ENCODE measurements at regions not wholly inside any gene's neighbourhood (a gene's known extent, or its start where the extent isn't known, plus 50 kb on each side); places are given as distances from the start of the nearest gene placed in this dataset.
A peak's percentile ranks its signal among the peaks of the same experiment; 100 is the strongest.

GRCh38 chr3:25861566-25861965, 71.7 kb downstream of the OXSM start:
- no peak overlapping the region for H3K27ac ChIP-seq
- no peak overlapping the region for H3K4me2 ChIP-seq
- H3K36me3 ChIP-seq: no peaks in the 10 kb centered on the region; a peak in 1 of 22 replicates
- H3K4me1 ChIP-seq: no peaks in the 10 kb centered on the region
- H3K4me3 ChIP-seq: no peak overlapping the region
- no peaks in the 10 kb centered on the region for H3K27me3 ChIP-seq
- H4K20me1 ChIP-seq: no peaks in the 10 kb centered on the region
- H3K9me3 ChIP-seq (replicated peaks in 1 of 11): peaks cover 8 to 25% (median 14%) of the 10 kb centered on the region in 11 experiments
- TF ChIP-seq Cebpa-rat (IDR thresholded peaks at IDR 0.05): no peak
- H3K9ac ChIP-seq: no peak overlapping the region

DNA sequence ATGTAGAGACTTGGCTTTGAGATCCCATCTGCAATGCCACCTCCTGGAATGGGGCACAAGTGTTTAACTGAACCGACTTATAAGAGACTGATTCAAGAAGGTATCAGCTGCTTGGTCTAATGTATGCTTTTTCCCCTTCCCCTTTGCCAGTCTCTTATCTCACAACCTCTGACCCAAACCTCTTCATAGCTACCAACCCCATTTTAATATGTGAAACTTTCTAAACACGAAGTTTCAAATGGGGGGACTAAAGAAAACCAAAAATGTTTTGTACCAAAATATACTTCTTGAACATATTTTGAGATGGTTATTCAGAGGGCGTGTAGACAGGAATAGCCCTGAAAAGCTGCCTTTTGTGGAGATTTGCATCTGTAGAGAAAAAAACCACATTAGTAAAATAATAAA, 73.1 kb downstream of the OXSM start:
- Histone ChIP-seq H3K36me3 (no peaks in the 10 kb centered on the region; a peak in 1 of 22 replicates), H3K9ac (no peak overlapping the region), H3K4me1 (no peaks in the 10 kb centered on the region), H3K27ac (no peak overlapping the region), H3K4me3 (no peak overlapping the region), H3K27me3 (no peaks in the 10 kb centered on the region), H3K9me3 (replicated peaks in 1 of 11) (peaks cover 8 to 28% (median 14%) of the 10 kb centered on the region in 11 experiments), H4K20me1 (no peaks in the 10 kb centered on the region), H3K4me2 (no peak overlapping the region)
- TF ChIP-seq Cebpa-rat (IDR thresholded peaks at IDR 0.05): no peak

GRCh38 chr3:25863416-25863959, 73.6 kb downstream of the OXSM start:
- no peak for TF ChIP-seq Cebpa-rat (IDR thresholded peaks at IDR 0.05)
- H3K4me2 ChIP-seq: no peak overlapping the region
- no peak overlapping the region for H3K9ac ChIP-seq
- no peak overlapping the region for H3K27ac ChIP-seq
- no peak overlapping the region for H3K4me3 ChIP-seq
- H3K9me3 ChIP-seq (replicated peaks in 1 of 11): peaks cover 8 to 33% (median 17%) of the 10 kb centered on the region in 11 experiments
- H4K20me1 ChIP-seq: no peaks in the 10 kb centered on the region
- H3K27me3 ChIP-seq: no peaks in the 10 kb centered on the region
- H3K4me1 ChIP-seq: no peaks in the 10 kb centered on the region
- no peaks in the 10 kb centered on the region; a peak in 1 of 22 replicates for H3K36me3 ChIP-seq

DNA sequence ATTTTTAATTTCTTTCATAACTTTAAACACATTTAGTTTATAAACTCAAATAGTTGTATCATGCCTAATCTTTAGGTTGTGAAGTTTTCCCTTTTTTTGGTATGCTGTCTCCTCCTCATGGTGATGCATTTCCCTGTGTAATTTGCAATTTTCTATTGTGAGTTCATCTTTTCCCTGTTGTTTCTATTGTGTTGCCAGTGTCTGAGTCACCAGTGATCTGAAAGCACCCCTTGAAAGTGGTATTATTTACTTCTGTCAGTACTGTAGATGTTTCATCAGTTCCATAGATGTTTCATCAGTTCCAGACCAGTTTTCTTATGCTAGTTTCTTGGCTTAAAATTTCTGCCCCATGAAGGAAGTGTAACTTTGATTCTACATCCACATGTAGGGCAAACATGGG, 80.6 kb downstream of the OXSM start:
- Histone ChIP-seq H3K9ac (no peak overlapping the region), H3K4me1 (peaks cover 0 to 4% (median 0%) of the 10 kb centered on the region in 10 experiments; a peak in 1 of 20 replicates), H3K9me3 (replicated peaks in 1 of 11) (peaks cover 0 to 28% (median 12%) of the 10 kb centered on the region in 11 experiments; a peak in 14 of 22 replicates), H3K4me3 (no peak overlapping the region), H4K20me1 (no peaks in the 10 kb centered on the region), H3K27me3 (no peaks in the 10 kb centered on the region), H3K4me2 (no peak overlapping the region), H3K36me3 (no peaks in the 10 kb centered on the region), H3K27ac (no peak overlapping the region)
- TF ChIP-seq Cebpa-rat (IDR thresholded peaks at IDR 0.05): no peak

DNA sequence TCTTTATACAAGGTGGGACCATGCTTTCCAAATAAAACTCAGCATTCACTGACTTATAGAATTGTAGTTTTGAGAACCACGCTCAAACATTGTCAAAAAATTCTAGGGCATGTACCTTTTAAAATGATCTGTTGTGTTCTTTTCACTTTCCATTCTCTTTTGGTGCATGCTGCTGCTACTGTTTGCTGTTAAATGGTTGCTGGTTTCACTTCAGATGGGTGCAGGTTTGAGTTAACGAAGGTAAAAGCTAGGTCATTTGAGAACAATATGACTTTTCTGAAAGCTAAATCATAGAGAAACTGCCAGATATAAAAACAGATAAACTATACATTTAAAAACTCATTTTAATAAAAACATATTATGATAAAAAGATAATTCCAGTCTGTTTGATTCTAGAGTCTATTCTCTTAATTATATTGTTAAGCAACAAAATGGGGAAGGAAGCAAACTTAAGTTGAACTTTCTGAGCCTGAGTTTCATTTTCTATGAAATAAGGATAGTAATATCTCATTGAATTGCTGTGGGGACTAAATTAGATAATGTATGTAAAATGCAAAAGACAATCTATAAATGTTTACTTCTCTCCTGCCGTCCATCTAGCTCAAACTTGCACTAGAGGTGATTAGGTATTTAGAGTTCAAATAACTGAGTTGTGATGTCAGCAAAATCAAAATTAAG, 82.4 kb downstream of the OXSM start:
- Histone ChIP-seq H3K9me3 (replicated peaks in 1 of 11) (peaks cover 0 to 18% (median 12%) of the 10 kb centered on the region in 11 experiments; a peak in 14 of 22 replicates), H3K27ac (0 out of 22 replicates have a peak overlapping the region, but pooled peaks of 1 of the 11 experiments have one; percentile 13), H3K4me3 (no peak overlapping the region), H3K36me3 (no peaks in the 10 kb centered on the region), H3K4me2 (0 out of 22 replicates have a peak overlapping the region, but pooled peaks of 1 of the 11 experiments have one; percentile 0), H4K20me1 (no peaks in the 10 kb centered on the region), H3K27me3 (no peaks in the 10 kb centered on the region), H3K9ac (no peak overlapping the region), H3K4me1 (peaks cover 0 to 4% (median 0%) of the 10 kb centered on the region in 10 experiments; a peak in 1 of 20 replicates)
- no peak for TF ChIP-seq Cebpa-rat (IDR thresholded peaks at IDR 0.05)

- H3K4me2 ChIP-seq: no peak overlapping the region
- no peak overlapping the region for H3K4me3 ChIP-seq
- H3K9ac ChIP-seq: no peak overlapping the region
- H3K27me3 ChIP-seq: no peaks in the 10 kb centered on the region
- H3K36me3 ChIP-seq: no peaks in the 10 kb centered on the region
- TF ChIP-seq Cebpa-rat (IDR thresholded peaks at IDR 0.05): no peak
- H3K27ac ChIP-seq: no peak overlapping the region
- no peaks in the 10 kb centered on the region for H3K4me1 ChIP-seq
- peaks cover 0 to 21% (median 8%) of the 10 kb centered on the region in 11 experiments; a peak in 8 of 22 replicates for H3K9me3 ChIP-seq (replicated peaks in 1 of 11)
- no peaks in the 10 kb centered on the region for H4K20me1 ChIP-seq
Observed at GRCh38 chr3:25883492-25883891, 93.6 kb downstream of the OXSM start.

DNA sequence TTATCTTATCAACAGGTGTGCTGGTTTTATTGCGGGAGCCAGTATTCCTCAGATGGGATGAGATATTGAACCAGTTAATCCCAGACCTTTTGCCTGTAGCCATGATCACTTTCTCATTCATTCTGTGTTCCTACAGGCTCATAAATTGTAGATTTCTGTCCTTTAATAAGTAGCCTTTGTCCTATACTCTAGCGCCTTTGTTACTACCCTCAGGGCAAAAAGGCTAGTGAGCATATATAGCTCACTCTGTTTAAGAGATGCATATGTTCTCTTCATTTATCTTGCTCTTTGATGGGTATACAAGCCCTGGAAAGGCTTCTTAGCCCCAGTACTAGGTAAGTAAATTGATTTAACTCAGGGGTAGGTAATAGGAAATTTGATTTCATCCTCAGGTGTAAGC, 95.1 kb downstream of the OXSM start:
- TF ChIP-seq Cebpa-rat (IDR thresholded peaks at IDR 0.05): no peak
- Histone ChIP-seq H3K36me3 (no peaks in the 10 kb centered on the region), H3K4me1 (no peaks in the 10 kb centered on the region), H3K9ac (no peak overlapping the region), H3K4me2 (no peak overlapping the region), H3K27me3 (no peaks in the 10 kb centered on the region), H3K9me3 (replicated peaks in 1 of 11) (peaks cover 0 to 21% (median 8%) of the 10 kb centered on the region in 11 experiments; a peak in 8 of 22 replicates), H3K4me3 (no peak overlapping the region), H3K27ac (no peak overlapping the region), H4K20me1 (no peaks in the 10 kb centered on the region)

DNA sequence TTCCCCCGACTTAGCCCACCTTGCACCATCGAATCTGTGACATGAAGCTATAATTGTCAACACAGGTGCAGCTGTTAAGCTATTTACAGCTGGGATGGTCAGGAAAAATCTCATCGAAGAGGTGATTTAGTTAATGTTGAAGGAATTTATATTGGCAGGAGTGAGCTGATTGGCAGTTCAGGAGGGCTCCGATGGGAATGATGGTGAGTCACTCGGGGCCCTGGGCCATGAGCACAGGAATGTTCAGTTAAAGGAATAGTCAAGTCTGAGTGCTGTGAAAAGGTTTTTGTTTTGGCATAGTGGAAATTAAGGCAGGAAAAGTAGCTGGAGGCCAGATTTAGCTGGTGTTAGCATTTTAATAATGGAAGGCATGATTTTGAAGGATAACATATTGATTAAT, 95.7 kb downstream of the OXSM start:
- Histone ChIP-seq H3K36me3 (no peaks in the 10 kb centered on the region), H3K4me2 (no peak overlapping the region), H3K27ac (no peak overlapping the region), H3K9ac (no peak overlapping the region), H3K4me1 (no peaks in the 10 kb centered on the region), H3K4me3 (no peak overlapping the region), H3K27me3 (no peaks in the 10 kb centered on the region), H3K9me3 (replicated peaks in 1 of 11) (peaks cover 0 to 21% (median 8%) of the 10 kb centered on the region in 11 experiments; a peak in 8 of 22 replicates), H4K20me1 (no peaks in the 10 kb centered on the region)
- no peak for TF ChIP-seq Cebpa-rat (IDR thresholded peaks at IDR 0.05)

- no peaks in the 10 kb centered on the region for H4K20me1 ChIP-seq
- no peaks in the 10 kb centered on the region for H3K27me3 ChIP-seq
- no peaks in the 10 kb centered on the region for H3K4me1 ChIP-seq
- no peak overlapping the region for H3K4me2 ChIP-seq
- no peak for TF ChIP-seq Cebpa-rat (IDR thresholded peaks at IDR 0.05)
- peaks cover 0 to 21% (median 10%) of the 10 kb centered on the region in 11 experiments; a peak in 8 of 22 replicates for H3K9me3 ChIP-seq (replicated peaks in 1 of 11)
- H3K36me3 ChIP-seq: no peaks in the 10 kb centered on the region
- H3K9ac ChIP-seq: no peak overlapping the region
- H3K4me3 ChIP-seq: no peak overlapping the region
- no peak overlapping the region for H3K27ac ChIP-seq
Observed at GRCh38 chr3:25887907-25888306, 98.0 kb downstream of the OXSM start.

Data from BLaER1 treated with 17β-estradiol and CSF1 and Interleukin-3, amounts not matched to agents 10 nM and 100 nM (cell line).